ENCODE measurements at regions not wholly inside any gene's neighbourhood (a gene's known extent, or its start where the extent isn't known, plus 50 kb on each side); places are given as distances from the start of the nearest gene placed in this dataset.

DNA sequence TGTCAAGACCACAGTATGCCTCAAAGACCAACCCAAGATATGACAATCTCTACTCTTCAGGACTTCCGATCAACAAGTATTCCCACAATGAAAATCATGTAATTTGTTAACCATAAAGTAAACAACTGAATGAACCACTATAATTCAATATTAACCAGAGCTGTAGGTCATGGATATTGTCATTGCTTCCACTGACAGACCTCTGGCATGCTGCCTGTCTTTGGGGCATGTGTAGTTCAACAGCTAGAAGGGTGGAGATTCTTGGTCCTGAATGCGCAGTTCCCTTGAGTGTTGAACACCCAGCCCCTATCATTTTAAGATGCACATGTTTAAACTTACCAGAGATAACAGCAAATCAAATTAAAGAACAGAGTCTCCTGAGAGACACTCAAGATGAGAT, 283.0 kb downstream of the CEMIP2 start:
- no peak for TF ChIP-seq POLR2A (IDR thresholded peaks at IDR 0.05; ENCODE audit: low read depth, low read length)
- no peak for TF ChIP-seq PAX5 (IDR thresholded peaks at IDR 0.05; ENCODE audit: insufficient read depth, low read length, severe bottlenecking)
- TF ChIP-seq TAF1 (IDR thresholded peaks at IDR 0.05; ENCODE audit: low read depth, low read length) = no peak
- TF ChIP-seq SPI1 (IDR thresholded peaks at IDR 0.05; ENCODE audit: low read depth, low read length) = no peak
- TF ChIP-seq POU2F2 (IDR thresholded peaks at IDR 0.05; ENCODE audit: low read depth, low read length) = no peak
- TF ChIP-seq POLR2AphosphoS5 (IDR thresholded peaks at IDR 0.05; ENCODE audit: low read depth, low read length) = no peak
- no peak for DNase-seq (ENCODE audit: insufficient read length, low spot score)
- no peak for FAIRE-seq

DNA sequence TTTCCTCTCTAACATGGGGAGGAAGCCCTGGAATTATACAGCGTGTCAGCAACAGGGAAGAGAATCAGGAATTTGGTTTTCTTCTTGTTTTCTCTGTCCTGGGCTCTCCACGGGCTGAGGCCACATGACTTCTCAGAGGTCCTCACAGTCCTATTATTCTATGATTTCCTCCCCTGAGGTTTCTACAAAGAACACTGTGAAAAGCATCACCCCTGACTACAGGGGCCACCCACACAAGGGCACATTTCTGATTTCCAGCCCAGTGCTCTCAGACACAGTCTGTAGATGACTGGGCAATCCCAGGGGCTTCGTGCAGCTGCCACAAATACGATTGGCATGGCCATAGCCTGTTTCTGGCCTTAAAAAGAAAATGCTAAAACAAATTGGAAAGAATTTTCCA, 284.9 kb downstream of the CEMIP2 start:
- no peak for DNase-seq (ENCODE audit: insufficient read length, low spot score)
- TF ChIP-seq POLR2AphosphoS5 (IDR thresholded peaks at IDR 0.05; ENCODE audit: low read depth, low read length) (no peak), POU2F2 (IDR thresholded peaks at IDR 0.05; ENCODE audit: low read depth, low read length) (no peak), SPI1 (IDR thresholded peaks at IDR 0.05; ENCODE audit: low read depth, low read length) (no peak), TAF1 (IDR thresholded peaks at IDR 0.05; ENCODE audit: low read depth, low read length) (no peak), POLR2A (IDR thresholded peaks at IDR 0.05; ENCODE audit: low read depth, low read length) (no peak), PAX5 (IDR thresholded peaks at IDR 0.05; ENCODE audit: insufficient read depth, low read length, severe bottlenecking) (no peak)
- FAIRE-seq = no peak

DNA sequence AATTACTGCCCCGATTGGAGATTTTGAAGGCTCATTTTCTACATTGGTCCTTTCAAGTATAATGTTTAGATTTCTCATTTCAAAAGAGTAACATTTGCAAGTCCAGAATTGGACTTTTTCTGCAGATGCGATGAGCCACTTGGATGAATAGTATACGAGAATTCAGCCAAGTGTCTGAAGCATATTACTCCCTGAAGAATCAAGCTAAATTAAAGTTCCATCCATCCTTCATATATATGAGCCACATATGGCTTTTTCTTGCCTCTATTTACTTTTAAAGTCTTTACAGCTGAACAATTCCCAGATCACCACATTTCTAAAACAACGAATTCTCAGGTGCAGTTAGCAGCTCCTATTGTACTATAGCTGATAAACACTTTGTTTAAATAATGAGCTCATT, 288.7 kb downstream of the CEMIP2 start:
- FAIRE-seq = no peak
- TF ChIP-seq POLR2A (IDR thresholded peaks at IDR 0.05; ENCODE audit: low read depth, low read length) = no peak
- TF ChIP-seq TAF1 (IDR thresholded peaks at IDR 0.05; ENCODE audit: low read depth, low read length) = no peak
- no peak for TF ChIP-seq PAX5 (IDR thresholded peaks at IDR 0.05; ENCODE audit: insufficient read depth, low read length, severe bottlenecking)
- DNase-seq (ENCODE audit: insufficient read length, low spot score) = no peak

DNA sequence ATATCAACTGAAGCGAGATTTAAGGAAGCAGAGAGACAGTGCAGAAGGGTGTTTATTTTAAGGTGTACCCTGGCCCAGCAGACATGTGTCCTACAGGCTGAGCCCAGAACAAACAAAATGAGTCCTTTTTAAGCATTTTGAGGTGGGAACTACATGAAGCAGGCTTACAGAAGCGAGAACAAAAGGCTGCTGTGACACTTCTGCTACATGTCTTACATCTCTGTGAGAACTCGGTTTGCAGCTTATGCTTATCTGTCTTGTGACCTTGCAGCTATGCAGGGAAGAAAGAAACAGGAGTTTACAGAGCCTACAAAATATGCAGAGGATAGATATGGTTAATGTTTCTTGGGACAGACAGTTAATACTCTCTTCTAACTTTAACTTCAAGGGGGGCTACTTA, 295.9 kb downstream of the CEMIP2 start:
- TF ChIP-seq POU2F2 (IDR thresholded peaks at IDR 0.05; ENCODE audit: low read depth, low read length) (no peak), POLR2A (IDR thresholded peaks at IDR 0.05; ENCODE audit: low read depth, low read length) (no peak), TAF1 (IDR thresholded peaks at IDR 0.05; ENCODE audit: low read depth, low read length) (no peak), SPI1 (IDR thresholded peaks at IDR 0.05; ENCODE audit: low read depth, low read length) (no peak), POLR2AphosphoS5 (IDR thresholded peaks at IDR 0.05; ENCODE audit: low read depth, low read length) (no peak), PAX5 (IDR thresholded peaks at IDR 0.05; ENCODE audit: insufficient read depth, low read length, severe bottlenecking) (no peak)
- DNase-seq (ENCODE audit: insufficient read length, low spot score) (no peak), FAIRE-seq (no peak)

DNA sequence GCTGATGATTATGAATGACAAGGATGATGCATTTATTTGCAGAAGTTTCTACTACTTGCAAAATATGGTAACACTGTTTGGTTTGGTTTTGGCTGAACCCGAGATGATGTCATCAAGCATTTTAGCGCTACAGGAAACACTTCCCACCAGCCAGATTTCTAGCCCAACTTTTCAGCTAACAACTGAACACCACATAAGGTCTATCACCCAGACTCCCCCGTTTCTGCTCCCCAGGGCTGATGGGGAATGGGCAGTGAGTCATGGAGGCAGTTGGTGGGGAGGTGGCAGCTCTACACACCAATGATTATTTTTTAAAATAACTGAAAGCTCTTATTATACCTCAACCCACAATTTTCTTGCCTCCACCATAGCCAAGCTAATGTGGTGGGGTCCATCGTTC, 302.9 kb downstream of the CEMIP2 start:
- DNase-seq (ENCODE audit: insufficient read length, low spot score) (no peak), FAIRE-seq (no peak)
- TF ChIP-seq SPI1 (IDR thresholded peaks at IDR 0.05; ENCODE audit: low read depth, low read length) (no peak), PAX5 (IDR thresholded peaks at IDR 0.05; ENCODE audit: insufficient read depth, low read length, severe bottlenecking) (no peak), POU2F2 (IDR thresholded peaks at IDR 0.05; ENCODE audit: low read depth, low read length) (no peak), TAF1 (IDR thresholded peaks at IDR 0.05; ENCODE audit: low read depth, low read length) (no peak), POLR2A (IDR thresholded peaks at IDR 0.05; ENCODE audit: low read depth, low read length) (no peak), POLR2AphosphoS5 (IDR thresholded peaks at IDR 0.05; ENCODE audit: low read depth, low read length) (no peak)

DNA sequence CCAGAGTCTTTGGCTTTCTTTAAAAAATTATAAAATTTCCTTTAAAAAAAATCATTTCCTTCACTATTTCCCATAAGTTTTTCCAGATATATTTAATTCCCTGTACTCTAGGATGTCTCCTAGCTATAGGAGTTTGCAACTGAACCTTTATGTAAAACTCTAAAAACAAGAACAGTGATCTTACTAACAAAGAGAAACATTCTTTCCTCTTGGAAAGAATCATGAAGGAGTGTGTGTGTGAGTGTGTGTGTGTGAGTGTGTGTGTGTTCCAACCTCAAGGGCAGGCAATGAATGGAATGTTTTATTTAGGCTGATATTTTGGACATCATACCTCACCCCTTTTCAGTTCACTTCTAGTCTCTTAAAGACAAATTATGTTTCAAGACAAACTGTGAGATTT, 309.2 kb downstream of the CEMIP2 start:
- no peak for TF ChIP-seq SPI1 (IDR thresholded peaks at IDR 0.05; ENCODE audit: low read depth, low read length)
- TF ChIP-seq TAF1 (IDR thresholded peaks at IDR 0.05; ENCODE audit: low read depth, low read length) = no peak
- no peak for TF ChIP-seq PAX5 (IDR thresholded peaks at IDR 0.05; ENCODE audit: insufficient read depth, low read length, severe bottlenecking)
- no peak for TF ChIP-seq POU2F2 (IDR thresholded peaks at IDR 0.05; ENCODE audit: low read depth, low read length)
- TF ChIP-seq POLR2AphosphoS5 (IDR thresholded peaks at IDR 0.05; ENCODE audit: low read depth, low read length) = no peak
- TF ChIP-seq POLR2A (IDR thresholded peaks at IDR 0.05; ENCODE audit: low read depth, low read length) = no peak
- no peak for DNase-seq (ENCODE audit: insufficient read length, low spot score)
- no peak for FAIRE-seq

DNA sequence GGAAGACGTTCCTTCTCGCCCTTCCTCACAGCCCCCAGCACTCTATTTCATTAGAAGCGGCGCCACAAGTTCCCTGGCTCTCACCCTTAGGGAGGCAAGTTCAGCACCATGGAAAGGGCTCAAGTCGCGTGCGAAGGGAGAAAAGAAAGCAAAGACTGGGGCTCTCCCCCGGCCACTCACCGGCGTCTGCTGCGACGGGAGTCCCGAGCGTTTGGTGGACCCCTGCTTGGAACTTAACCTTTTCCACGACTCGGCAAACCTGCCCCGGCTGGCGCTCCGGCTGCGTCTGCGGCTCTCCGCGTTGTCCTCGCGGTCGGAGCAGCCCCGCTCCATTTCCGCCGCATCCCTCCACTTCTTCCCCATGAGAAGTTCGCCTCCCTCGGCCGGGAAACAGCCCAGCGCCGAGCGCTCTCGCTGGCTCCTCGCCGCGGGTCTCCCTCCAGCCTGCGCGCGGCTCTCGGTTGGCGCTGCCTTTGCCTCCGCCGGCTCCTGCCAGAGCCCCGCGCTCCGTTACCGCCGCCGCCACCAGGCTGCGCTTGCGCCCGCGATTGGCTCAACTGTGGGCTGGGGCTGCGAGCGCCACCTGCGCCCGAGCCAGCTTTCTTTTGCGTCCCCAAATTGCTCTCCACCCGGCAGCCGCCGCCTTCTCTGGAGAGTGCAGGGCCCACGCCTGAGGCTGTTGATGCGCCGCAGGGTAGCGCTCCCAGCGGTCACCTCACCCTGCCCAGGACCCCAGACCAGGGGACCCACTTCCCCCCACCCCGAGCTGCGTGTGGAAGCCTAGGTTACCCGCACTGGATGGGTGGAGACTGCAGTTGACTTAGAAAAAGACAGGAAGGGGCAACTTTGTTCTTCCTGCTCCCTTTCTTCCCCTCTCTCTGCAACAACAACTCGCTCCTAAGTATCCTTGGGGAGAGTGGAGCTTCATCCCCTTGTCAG, 321.6 kb downstream of the CEMIP2 start:
- DNase-seq (ENCODE audit: insufficient read length, low spot score) (peak; percentile 37), FAIRE-seq (peak; percentile 16)
- TF ChIP-seq PAX5 (IDR thresholded peaks at IDR 0.05; ENCODE audit: insufficient read depth, low read length, severe bottlenecking) (no peak), TAF1 (IDR thresholded peaks at IDR 0.05; ENCODE audit: low read depth, low read length) (no peak), POLR2A (IDR thresholded peaks at IDR 0.05; ENCODE audit: low read depth, low read length) (no peak), POLR2AphosphoS5 (IDR thresholded peaks at IDR 0.05; ENCODE audit: low read depth, low read length) (no peak), POU2F2 (IDR thresholded peaks at IDR 0.05; ENCODE audit: low read depth, low read length) (no peak), SPI1 (IDR thresholded peaks at IDR 0.05; ENCODE audit: low read depth, low read length) (no peak)

DNA sequence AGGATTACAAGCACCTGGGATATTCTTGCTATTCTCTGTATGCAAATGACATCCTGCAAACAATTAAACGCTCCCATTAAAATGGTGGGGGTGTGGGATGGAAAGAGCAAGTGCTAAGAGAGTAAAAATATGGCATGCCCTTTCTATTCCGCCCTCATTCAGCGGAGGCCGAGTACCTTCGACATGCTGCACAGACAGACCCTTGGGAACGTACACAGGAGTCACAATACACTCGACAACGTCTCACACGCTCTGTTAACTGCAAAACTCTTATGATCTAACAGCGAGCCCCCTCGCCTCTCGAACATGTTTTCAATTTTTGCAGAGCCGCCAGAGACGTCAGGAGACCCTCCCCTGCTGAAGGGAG, 322.2 kb downstream of the CEMIP2 start:
- FAIRE-seq (no peak), DNase-seq (ENCODE audit: insufficient read length, low spot score) (no peak)
- TF ChIP-seq TAF1 (IDR thresholded peaks at IDR 0.05; ENCODE audit: low read depth, low read length) (no peak), SPI1 (IDR thresholded peaks at IDR 0.05; ENCODE audit: low read depth, low read length) (no peak), PAX5 (IDR thresholded peaks at IDR 0.05; ENCODE audit: insufficient read depth, low read length, severe bottlenecking) (no peak), POU2F2 (IDR thresholded peaks at IDR 0.05; ENCODE audit: low read depth, low read length) (no peak), POLR2AphosphoS5 (IDR thresholded peaks at IDR 0.05; ENCODE audit: low read depth, low read length) (no peak), POLR2A (IDR thresholded peaks at IDR 0.05; ENCODE audit: low read depth, low read length) (no peak)

DNA sequence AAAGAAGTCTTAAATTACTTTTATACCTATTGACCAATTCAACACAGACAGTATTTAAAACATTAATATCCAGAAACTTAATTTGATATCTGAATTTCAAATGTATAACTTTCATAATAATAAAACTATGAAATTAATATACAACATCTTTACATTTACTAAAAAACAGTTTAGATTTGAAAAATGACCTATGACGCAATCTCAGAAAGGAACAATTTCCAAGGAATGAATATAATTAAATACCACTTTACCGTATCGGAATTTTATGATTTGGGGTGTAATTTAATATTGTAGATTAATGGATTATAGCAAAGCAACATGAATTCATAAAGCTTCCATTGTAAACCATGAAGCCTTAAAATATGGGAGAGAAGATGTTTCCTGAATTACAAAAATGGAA, 321.5 kb upstream of the TRPM3 start:
- DNase-seq (ENCODE audit: insufficient read length, low spot score) (no peak), FAIRE-seq (no peak)
- no peak for TF ChIP-seq PAX5 (IDR thresholded peaks at IDR 0.05; ENCODE audit: insufficient read depth, low read length, severe bottlenecking)
- no peak for TF ChIP-seq POLR2A (IDR thresholded peaks at IDR 0.05; ENCODE audit: low read depth, low read length)
- no peak for TF ChIP-seq SPI1 (IDR thresholded peaks at IDR 0.05; ENCODE audit: low read depth, low read length)
- TF ChIP-seq TAF1 (IDR thresholded peaks at IDR 0.05; ENCODE audit: low read depth, low read length) = no peak
- TF ChIP-seq POU2F2 (IDR thresholded peaks at IDR 0.05; ENCODE audit: low read depth, low read length) = no peak
- no peak for TF ChIP-seq POLR2AphosphoS5 (IDR thresholded peaks at IDR 0.05; ENCODE audit: low read depth, low read length)

Measured in GM12891 (cell line).